ENCODE measurements at regions not wholly inside any gene's neighbourhood (a gene's known extent, or its start where the extent isn't known, plus 50 kb on each side); places are given as distances from the start of the nearest gene placed in this dataset.
A peak's percentile ranks its signal among the peaks of the same experiment; 100 is the strongest.
"Not testable (repeated sequence)": the region's sequence is repeated elsewhere in the genome, so short reads cannot be mapped to it uniquely, and the experiment has no call there.

GRCh38 chr10:23975431-23975830, 233.5 kb upstream of the KIAA1217 start:
- DNase-seq, result no peak

- DNase-seq, result no peak
Observed at GRCh38 chr10:23976275-23976674, 232.7 kb upstream of the KIAA1217 start.

GRCh38 chr10:23978317-23978716, 230.6 kb upstream of the KIAA1217 start:
- no peak for DNase-seq

GRCh38 chr10:23980094-23980493, 228.8 kb upstream of the KIAA1217 start:
- DNase-seq, result no peak

- DNase-seq, result no peak
Observed at GRCh38 chr10:23981520-23982309, 227.2 kb upstream of the KIAA1217 start.

- DNase-seq, result not testable (repeated sequence)
Observed at GRCh38 chr10:23984405-23984804, 224.5 kb upstream of the KIAA1217 start.

GRCh38 chr10:23988006-23988405, 220.9 kb upstream of the KIAA1217 start:
- DNase-seq, result no peak

DNA sequence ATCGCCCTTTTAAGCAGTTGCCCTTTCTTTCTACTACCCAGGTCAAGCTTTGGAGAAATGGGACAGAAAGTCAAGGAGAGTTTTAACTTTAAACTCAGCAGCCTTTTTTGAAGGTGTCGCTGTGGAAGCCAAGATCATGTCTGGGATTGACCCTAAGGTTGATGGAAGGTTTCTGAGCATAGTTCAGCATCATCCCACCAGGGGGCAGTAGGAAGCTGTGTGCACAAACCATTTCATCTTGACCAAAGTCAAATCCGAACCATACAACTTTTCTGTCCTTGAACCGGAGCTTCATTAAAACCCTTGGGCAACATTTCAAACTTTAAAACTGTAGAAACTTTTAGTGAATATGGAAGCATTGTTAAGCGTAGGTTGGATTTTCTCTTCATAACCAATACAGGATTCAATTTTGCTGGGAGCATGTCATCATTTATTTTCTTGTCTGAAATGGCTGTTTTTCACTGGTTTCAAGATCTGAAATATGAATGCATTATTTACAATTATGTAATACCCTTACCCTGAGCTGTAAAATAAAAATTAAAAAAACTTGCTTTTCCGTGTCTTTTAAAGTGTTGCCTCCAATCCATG, 214.4 kb upstream of the KIAA1217 start:
- DNase-seq, result peak; percentile 62

DNA sequence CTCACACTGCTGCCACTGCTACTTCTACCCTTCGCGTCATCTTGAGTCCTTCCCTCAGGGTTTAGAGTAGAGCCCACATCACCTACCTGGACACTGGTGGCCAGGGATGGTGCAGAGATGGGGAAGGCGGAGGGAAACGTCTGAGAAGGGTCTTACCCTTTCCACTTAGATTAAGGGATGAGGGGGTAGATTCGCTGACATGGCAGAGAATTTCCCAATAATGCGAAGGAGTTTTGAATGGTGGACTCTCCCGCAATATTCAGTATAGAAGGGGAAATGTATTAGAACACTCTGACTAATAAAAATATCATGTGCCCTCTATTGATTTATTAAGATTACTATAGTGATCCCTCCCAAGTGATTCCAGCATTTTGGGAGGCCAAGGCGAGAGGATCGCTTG, 209.5 kb upstream of the KIAA1217 start:
- DNase-seq, result no peak

- no peak for DNase-seq
Observed at GRCh38 chr10:24000271-24000813, 208.6 kb upstream of the KIAA1217 start.

- no peak for DNase-seq
Observed at GRCh38 chr10:24006741-24007140, 202.2 kb upstream of the KIAA1217 start.

DNA sequence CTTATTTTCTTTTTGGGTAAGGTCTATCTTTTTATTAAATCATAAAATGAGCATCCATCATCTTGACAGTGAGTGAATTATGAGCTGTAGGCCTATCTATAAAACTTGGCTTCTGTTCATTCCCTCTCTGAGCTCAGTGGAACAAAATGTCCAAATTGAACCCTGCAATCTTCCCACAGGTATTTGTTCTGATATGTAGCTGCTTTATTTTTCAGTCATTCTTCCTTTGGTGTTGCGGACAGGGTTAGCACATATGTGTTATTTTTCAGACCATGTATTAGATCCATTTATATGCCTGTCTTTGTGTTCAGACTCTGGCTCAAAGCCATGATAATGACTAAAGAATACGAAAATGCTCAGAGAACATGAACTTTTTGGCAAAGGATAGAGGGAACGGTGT, 201.6 kb upstream of the KIAA1217 start:
- DNase-seq, result no peak

DNA sequence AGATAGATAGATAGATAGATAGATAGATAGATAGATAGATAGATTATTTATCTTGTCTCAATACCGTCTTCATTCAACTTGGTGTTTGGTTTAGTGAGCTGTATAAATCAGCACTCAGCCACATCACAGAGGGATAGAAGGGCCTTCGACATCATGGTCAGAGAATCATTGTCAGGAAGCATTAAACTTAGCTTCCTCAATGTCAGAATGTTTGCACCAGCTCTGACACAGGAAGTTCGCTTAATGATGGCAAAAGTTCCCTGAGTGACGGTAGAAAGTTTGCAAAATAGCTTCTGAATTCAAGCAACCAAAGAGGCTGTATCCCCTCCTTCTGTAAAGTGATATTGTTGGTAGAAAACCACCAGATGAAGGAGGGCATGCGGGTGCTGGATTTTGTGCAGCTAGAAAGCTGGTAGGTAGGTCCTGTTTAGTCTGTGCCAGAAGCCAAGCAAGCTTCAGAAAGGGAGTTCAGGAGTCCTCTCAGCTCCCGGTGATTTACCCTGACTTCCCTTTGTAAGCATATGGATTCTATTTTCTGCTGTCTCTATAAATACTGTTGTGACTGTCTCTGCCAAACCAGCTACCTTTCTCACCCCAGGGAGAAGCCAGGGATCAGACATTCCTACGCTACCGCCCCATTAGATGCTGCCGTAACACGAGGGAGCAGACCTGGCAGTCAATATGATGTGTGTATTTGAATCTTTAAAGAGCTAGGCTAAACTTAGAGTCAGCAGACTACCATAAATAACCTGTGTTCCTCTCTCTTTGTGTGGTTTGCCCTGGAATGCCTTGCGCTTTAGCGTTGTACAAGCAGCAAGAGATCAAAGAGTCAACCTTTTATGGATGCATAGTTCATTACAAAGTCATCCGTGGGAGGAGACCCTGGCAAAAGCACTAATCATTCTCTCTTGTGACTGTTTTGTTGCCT, 200.5 kb upstream of the KIAA1217 start:
- DNase-seq, result peak; percentile 32

DNA sequence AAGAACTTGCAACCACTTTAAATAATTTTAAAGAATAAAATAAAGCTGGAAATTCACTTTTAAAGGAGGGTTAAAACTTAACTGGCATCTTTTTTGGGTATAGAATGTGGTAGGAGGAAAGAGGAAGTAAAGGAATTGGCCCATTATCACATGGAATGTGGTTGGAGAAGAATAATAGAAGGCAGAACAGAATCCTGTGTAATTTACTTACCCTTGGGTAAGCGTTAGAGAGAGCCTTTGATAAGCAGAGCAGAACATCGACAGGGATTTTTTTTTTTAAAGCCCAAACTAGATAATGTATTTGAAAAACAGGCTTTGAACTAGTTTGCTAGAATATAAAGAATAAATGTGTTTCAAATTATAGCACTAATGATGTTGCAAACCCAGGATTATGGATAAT, 199.8 kb upstream of the KIAA1217 start:
- DNase-seq, result no peak

DNA sequence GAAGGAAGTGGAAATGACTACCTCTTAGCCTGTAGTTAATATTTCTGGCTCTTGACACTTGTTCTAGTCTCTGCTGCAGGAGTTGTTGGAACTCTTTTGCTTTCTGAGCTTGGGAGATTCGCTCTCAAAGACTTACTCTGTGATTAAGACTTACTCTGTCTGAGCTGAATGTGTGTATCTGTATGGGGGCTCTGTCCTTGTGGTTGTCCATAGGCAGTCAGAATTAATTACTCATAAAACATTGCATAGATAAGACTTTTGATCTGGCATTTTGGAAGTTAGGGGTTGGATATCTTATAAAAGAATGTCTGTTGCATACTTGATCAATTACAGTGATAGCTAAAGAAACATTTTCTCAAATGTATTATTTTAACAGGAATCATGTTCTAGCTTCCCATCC, 199.2 kb upstream of the KIAA1217 start:
- DNase-seq, result no peak

- DNase-seq, result peak; percentile 29
Observed at GRCh38 chr10:24010436-24010970, 198.4 kb upstream of the KIAA1217 start.

DNA sequence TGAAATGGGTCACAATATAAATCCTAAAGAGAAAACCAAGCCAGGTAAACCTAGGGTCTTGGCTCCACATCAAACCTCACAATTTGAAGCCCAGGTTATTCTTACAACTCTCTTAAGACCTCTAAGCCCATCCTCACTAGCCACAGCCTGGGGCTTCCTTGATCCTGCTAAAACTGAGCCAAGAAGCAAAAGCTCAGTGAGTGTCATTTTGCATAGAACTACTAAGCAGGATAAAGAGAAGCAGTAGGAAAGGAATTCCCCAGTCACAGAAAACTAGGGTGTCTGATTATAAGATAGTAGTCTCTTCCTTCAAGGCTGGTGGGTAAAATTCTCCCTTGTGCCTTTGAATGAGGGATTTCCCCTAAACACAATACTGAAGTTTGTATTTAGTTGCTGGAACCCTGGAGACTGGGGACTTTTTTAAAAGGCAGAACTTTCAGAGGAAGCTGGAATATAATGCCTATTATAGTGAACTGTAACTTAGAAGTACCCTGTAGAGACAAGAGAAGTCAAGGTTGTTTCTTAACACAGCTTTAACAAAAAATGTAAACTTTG, 196.6 kb upstream of the KIAA1217 start:
- DNase-seq, result no peak

DNA sequence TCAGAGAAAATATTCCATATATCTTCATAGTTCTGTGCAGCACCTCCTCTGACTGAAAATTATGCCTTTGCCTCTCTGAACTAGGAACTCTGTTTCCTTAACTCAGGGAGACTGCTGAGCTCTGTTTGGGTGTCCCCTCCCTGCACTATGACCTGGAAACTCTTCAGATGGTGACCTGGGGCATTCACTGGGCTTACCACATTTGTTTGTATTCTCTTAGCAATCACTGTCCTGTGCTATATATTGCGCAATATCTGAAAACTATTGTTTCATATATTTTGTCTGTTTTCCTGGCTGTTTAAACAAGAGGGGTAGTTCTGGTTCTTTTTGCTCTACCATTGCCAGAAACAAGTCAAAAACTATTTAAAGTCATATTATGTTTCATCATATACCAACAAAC, 181.8 kb upstream of the KIAA1217 start:
- DNase-seq, result no peak

- no peak for DNase-seq
Observed at GRCh38 chr10:24034571-24034970, 174.4 kb upstream of the KIAA1217 start.

DNA sequence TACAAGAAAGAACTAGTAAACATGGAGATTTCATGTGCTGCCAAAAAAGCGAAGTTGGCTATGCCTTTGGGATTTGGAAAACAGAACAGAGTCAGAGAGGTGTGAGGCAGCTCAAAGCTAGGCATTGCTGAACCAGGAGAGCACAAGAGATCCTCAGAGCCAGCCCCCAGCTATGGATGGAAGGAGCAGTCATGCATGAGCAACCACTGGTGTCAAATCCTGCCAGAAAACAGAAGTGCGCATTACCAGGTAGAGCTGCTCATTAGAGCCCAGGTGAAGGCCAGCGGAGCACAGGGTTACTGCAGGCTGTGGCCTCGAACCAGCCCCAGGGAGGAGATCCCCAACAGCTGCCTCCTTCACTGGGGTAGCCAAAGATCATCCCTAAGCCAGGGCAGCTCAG, 173.2 kb upstream of the KIAA1217 start:
- DNase-seq, result no peak

DNA sequence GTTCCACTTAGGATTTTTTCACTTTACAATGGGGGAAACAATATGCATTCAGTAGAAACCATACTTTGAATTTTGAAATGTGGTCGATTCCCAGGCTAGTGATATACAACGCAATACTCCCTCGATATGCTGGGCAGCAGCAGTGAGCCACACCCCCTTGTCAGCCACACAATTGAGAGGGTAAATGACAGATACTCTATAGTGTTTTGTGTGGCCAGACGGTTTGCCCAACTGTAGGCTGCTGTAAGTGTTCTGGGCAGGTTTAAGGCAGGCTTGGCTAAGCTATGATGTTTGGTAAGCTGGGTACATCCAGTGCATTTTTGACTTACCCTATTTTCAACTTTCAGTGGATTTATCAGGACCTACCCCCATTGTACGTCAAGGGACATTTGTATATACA, 169.6 kb upstream of the KIAA1217 start:
- DNase-seq, result no peak

- peak; percentile 57 for DNase-seq
Observed at GRCh38 chr10:24039897-24040296, 169.0 kb upstream of the KIAA1217 start.

DNA sequence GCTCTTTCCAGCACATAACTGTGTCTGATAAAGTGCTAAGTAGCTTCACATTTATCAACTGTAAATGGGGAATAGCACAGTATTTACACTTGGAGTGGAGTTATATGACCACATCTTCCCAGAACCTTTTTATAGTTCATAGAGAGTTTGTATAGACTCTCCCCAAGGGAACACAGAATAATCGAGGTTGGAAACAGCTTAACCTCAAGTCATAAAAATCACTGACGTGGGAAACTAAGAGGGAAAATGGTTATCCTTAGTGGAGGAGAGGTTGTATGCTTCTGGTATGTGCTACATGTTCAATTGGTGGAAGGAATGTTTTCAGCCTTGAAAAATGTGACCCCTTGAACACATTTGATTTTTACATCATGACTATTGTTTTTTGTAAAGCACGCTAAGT, 167.9 kb upstream of the KIAA1217 start:
- DNase-seq, result no peak
